ENCODE measurements at regions not wholly inside any gene's neighbourhood (a gene's known extent, or its start where the extent isn't known, plus 50 kb on each side); places are given as distances from the start of the nearest gene placed in this dataset.

DNA sequence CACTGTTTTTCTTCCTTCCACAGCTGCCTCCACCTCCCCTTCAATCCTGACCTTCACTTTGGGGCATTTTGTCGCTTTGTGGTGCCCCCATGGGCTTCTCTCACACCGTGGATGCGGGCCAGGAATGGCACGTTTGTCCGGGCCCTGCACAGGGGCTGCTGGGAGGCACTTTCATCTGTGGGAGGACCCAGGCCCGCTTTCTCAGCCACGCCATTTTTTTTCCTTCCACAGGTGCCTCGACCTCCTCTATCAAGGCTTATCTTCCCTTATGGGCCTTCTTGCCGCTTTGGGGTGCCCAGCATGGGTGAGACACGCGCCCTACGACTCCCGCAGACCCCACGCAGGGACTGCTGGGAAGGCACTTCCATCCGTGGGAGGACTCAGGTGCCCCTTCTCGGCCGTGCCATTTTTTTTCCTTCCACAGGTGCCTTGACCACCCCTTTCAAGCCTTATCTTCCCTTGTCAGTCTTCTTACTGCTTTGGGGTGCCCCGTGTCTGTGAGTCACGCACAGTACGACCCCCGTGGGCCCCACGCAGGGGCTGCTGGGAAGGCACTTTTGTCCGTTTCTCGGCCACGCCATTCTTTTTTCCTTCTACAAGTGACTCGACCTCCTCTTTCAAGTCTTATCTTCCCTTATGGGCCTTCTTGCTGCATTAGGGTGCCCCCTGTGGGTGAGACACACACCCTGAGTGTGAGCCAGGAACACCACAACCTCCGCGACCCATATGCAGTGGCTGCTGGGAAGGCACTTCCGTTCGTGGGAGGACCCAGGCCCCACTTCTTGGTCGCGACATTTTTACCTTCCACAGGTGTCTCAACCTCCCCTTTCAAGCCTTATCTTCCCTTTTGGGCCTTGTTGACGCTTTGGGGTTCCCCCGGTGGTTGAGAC is 270.7 kb downstream of the ALG10 start:
- Histone ChIP-seq H3K4me1 (ENCODE audit: insufficient read depth, poor library complexity, severe bottlenecking) (no peaks in the 10 kb centered on the region), H3K27ac (ENCODE audit: poor library complexity, severe bottlenecking) (no peak overlapping the region), H3K27me3 (ENCODE audit: insufficient read depth, poor library complexity, severe bottlenecking) (no peaks in the 10 kb centered on the region), H3K36me3 (ENCODE audit: low read depth) (no peaks in the 10 kb centered on the region), H3K9me3 (ENCODE audit: severe bottlenecking) (no peaks in the 10 kb centered on the region), H3K4me3 (ENCODE audit: severe bottlenecking) (no peak overlapping the region)
- TF ChIP-seq, protein P1, sequence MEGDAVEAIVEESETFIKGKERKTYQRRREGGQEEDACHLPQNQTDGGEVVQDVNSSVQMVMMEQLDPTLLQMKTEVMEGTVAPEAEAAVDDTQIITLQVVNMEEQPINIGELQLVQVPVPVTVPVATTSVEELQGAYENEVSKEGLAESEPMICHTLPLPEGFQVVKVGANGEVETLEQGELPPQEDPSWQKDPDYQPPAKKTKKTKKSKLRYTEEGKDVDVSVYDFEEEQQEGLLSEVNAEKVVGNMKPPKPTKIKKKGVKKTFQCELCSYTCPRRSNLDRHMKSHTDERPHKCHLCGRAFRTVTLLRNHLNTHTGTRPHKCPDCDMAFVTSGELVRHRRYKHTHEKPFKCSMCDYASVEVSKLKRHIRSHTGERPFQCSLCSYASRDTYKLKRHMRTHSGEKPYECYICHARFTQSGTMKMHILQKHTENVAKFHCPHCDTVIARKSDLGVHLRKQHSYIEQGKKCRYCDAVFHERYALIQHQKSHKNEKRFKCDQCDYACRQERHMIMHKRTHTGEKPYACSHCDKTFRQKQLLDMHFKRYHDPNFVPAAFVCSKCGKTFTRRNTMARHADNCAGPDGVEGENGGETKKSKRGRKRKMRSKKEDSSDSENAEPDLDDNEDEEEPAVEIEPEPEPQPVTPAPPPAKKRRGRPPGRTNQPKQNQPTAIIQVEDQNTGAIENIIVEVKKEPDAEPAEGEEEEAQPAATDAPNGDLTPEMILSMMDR (IDR thresholded peaks at IDR 0.05; ENCODE audit: poor library complexity, severe bottlenecking), result no peak
- no peak for ATAC-seq (ENCODE audit: low read depth)
- DNase-seq (ENCODE audit: low spot score), result peak; percentile 25

DNA sequence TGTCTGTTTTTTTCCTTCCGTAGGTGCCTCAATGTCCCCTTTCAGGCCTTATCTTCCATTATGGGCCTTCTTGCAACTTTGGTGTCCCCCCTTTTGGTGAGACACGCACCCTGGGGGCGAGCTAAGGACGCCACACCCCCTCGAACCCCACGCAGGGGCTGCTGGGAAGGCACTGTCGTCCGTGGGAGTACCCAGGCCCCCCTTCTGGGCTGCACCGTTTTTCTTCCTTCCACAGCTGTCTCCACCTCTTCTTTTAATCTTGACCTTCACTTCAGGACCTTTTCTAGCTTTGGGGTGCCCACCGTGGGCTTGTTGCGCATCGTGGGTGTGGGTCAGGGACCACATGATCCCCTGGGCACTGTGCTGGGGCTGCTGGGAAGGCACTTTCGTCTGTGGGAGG is 271.8 kb downstream of the ALG10 start:
- no peak overlapping the region for H3K27ac ChIP-seq (ENCODE audit: poor library complexity, severe bottlenecking)
- TF ChIP-seq, protein P1 (IDR thresholded peaks at IDR 0.05; ENCODE audit: poor library complexity, severe bottlenecking), result no peak
- H3K9me3 ChIP-seq (ENCODE audit: severe bottlenecking), result no peaks in the 10 kb centered on the region
- H3K4me3 ChIP-seq (ENCODE audit: severe bottlenecking), result no peak overlapping the region
- DNase-seq (ENCODE audit: low spot score), result peak; percentile 28
- H3K4me1 ChIP-seq (ENCODE audit: insufficient read depth, poor library complexity, severe bottlenecking), result no peaks in the 10 kb centered on the region
- no peaks in the 10 kb centered on the region for H3K27me3 ChIP-seq (ENCODE audit: insufficient read depth, poor library complexity, severe bottlenecking)
- ATAC-seq (ENCODE audit: low read depth), result no peak
- no peaks in the 10 kb centered on the region for H3K36me3 ChIP-seq (ENCODE audit: low read depth)

DNA sequence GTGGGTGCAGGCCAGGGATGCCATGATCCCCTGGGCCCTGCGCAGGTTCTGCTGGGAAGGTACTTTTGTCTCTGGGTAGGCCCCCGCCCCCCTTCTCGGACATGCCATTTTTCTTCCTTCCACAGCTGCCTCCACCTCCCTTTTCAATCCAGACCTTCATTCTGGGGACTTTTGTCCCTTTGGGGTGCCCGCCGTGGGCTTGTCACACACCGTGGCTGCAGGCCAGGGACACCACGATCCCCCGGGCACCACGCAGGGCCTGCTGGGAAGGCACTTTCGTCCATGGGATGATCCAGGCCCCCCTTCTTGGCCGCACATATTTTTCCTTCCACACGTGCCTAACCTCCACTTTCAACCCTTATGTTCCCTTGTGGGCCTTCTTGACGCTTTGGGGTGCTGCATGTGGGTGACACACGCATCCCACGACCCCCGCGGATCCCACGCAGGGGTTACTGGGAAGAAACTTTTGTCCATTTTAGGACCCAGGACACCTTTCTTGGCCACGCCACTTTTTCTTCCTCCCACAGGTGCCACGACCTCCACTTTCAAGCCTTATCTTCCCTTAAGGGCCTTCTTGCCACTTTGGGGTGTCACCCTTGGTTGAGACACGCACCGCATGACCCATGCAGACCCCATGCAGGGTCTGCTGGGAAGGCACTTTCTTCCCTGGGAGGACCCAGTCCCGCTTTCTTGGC is 272.5 kb downstream of the ALG10 start:
- no peaks in the 10 kb centered on the region for H3K27me3 ChIP-seq (ENCODE audit: insufficient read depth, poor library complexity, severe bottlenecking)
- H3K4me1 ChIP-seq (ENCODE audit: insufficient read depth, poor library complexity, severe bottlenecking), result no peaks in the 10 kb centered on the region
- DNase-seq (ENCODE audit: low spot score) (peak; percentile 29), ATAC-seq (ENCODE audit: low read depth) (no peak)
- no peak overlapping the region for H3K4me3 ChIP-seq (ENCODE audit: severe bottlenecking)
- H3K27ac ChIP-seq (ENCODE audit: poor library complexity, severe bottlenecking), result no peak overlapping the region
- no peaks in the 10 kb centered on the region for H3K9me3 ChIP-seq (ENCODE audit: severe bottlenecking)
- TF ChIP-seq, protein P1 (IDR thresholded peaks at IDR 0.05; ENCODE audit: poor library complexity, severe bottlenecking), result no peak
- no peaks in the 10 kb centered on the region for H3K36me3 ChIP-seq (ENCODE audit: low read depth)

DNA sequence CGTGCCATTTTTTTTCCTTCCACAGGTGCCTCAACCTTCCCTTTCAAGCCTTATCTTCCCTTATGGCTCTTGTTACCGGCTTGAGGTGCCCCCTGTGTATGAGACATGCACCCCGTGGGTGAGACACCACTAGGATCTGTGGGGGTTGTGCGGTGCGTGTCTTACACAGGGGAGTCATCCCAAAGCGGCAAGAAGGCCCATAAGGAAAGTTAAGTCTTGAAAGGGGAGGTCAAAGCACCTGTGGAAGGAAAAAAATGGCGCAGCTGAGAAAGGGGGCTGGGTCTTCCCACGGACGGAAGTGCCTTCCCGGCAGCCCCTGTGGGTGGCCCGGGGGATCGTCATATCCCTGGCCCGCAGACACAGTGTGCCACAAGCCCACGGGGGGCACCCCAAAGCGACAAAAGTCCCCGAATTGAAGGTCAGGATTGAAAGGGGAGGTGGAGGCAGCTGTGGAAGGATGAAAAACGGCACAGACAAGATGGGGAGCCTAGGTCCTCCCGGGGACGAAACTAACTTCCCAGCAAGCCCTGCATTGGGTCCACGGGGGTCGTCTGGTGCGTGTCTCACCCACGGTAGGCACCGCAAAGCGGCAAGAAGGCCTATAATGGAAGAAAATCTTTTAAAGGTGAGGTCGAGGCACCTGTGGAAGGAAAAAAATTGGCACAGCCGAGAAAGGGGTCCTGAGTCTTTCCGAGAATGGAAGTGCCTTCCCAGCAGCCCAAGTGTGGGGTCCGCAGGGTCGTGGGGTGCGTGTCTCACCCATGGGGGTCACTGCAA is 273.3 kb downstream of the ALG10 start:
- no peaks in the 10 kb centered on the region for H3K27me3 ChIP-seq (ENCODE audit: insufficient read depth, poor library complexity, severe bottlenecking)
- H3K36me3 ChIP-seq (ENCODE audit: low read depth), result no peaks in the 10 kb centered on the region
- H3K9me3 ChIP-seq (ENCODE audit: severe bottlenecking), result no peaks in the 10 kb centered on the region
- H3K27ac ChIP-seq (ENCODE audit: poor library complexity, severe bottlenecking), result no peak overlapping the region
- DNase-seq (ENCODE audit: low spot score) (no peak), ATAC-seq (ENCODE audit: low read depth) (no peak)
- no peak overlapping the region for H3K4me3 ChIP-seq (ENCODE audit: severe bottlenecking)
- no peaks in the 10 kb centered on the region for H3K4me1 ChIP-seq (ENCODE audit: insufficient read depth, poor library complexity, severe bottlenecking)
- TF ChIP-seq, protein P1 (IDR thresholded peaks at IDR 0.05; ENCODE audit: poor library complexity, severe bottlenecking), result no peak

Data from RWPE2 (cell line).